Ishikawa (cell line): ENCODE measurements at regions not wholly inside any gene's neighbourhood (a gene's known extent, or its start where the extent isn't known, plus 50 kb on each side); places are given as distances from the start of the nearest gene placed in this dataset.

Experiments
- CEBPB ChIP-seq: IDR thresholded peaks from 2 replicates; pipeline ENCODE4 v1.6.1; 2012
- CREB1 ChIP-seq: IDR thresholded peaks from 2 replicates; pipeline ENCODE4 v1.6.1; 2012; ENCODE audit warnings: low read depth
- EGR1 ChIP-seq: IDR thresholded peaks from 2 replicates; pipeline ENCODE4 v1.6.1; 2012
- EP300 ChIP-seq: IDR thresholded peaks from 2 replicates; pipeline ENCODE4 v1.6.1; 2012; ENCODE audit warnings: borderline replicate concordance
- FOXM1 ChIP-seq: IDR thresholded peaks from 2 replicates; pipeline ENCODE4 v1.6.1; 2012; ENCODE audit warnings: low read depth, borderline replicate concordance
- MAX ChIP-seq: IDR thresholded peaks from 2 replicates; pipeline ENCODE4 v1.6.1; 2012
- NFIC ChIP-seq: IDR thresholded peaks from 2 replicates; pipeline ENCODE4 v1.6.1; 2012
- RAD21 ChIP-seq: IDR thresholded peaks from 2 replicates; pipeline ENCODE4 v1.6.1; 2012; ENCODE audit warnings: low read depth
- REST ChIP-seq: IDR thresholded peaks from 2 replicates; pipeline ENCODE4 v1.6.1; 2012; ENCODE audit warnings: low read depth, mild to moderate bottlenecking
- TAF1 ChIP-seq: IDR thresholded peaks from 2 replicates; pipeline ENCODE4 v1.6.1; 2012; ENCODE audit warnings: low read depth, mild to moderate bottlenecking
- TCF12 ChIP-seq: IDR thresholded peaks from 2 replicates; pipeline ENCODE4 v1.6.1; 2012; ENCODE audit warnings: low read depth
- TEAD4 ChIP-seq: IDR thresholded peaks from 2 replicates; pipeline ENCODE4 v1.6.1; 2012
- USF1 ChIP-seq: IDR thresholded peaks from 2 replicates; pipeline ENCODE4 v1.6.1; 2012
- YY1 ChIP-seq: IDR thresholded peaks from 2 replicates; pipeline ENCODE4 v1.6.1; 2012; ENCODE audit warnings: low read depth
- ZBTB7A ChIP-seq: IDR thresholded peaks from 2 replicates; pipeline ENCODE4 v1.6.1; 2012; ENCODE audit warnings: low read depth

- no peak for TF ChIP-seq CREB1
- TF ChIP-seq MAX: no peak
- TF ChIP-seq EP300: no peak
- no peak for TF ChIP-seq RAD21
- TF ChIP-seq USF1: no peak
- TF ChIP-seq ZBTB7A: no peak
- TF ChIP-seq TCF12: no peak
- TF ChIP-seq YY1: no peak
Measured at GRCh38 chr7:37504801-37505200, 56.1 kb upstream of the ELMO1 start.

- TF ChIP-seq NFIC (no peak), TAF1 (no peak), USF1 (no peak), TEAD4 (no peak), MAX (no peak), CEBPB (no peak), CREB1 (no peak), FOXM1 (no peak), YY1 (no peak), EGR1 (no peak), RAD21 (no peak)
Measured at GRCh38 chr7:37505750-37506353, 57.2 kb upstream of the ELMO1 start.

- TF ChIP-seq USF1 (no peak), RAD21 (no peak), CEBPB (no peak), EP300 (no peak), TAF1 (no peak), NFIC (no peak), CREB1 (no peak), EGR1 (no peak), MAX (no peak), REST (no peak), ZBTB7A (no peak), FOXM1 (no peak)
Measured at GRCh38 chr7:37508118-37508517, 59.5 kb upstream of the ELMO1 start.

GRCh38 chr7:37510043-37510634 is 61.5 kb upstream of the ELMO1 start:
- TF ChIP-seq YY1: no peak
- TF ChIP-seq RAD21: peak; percentile 4; the same call in 1 of the 2 replicates
- no peak for TF ChIP-seq USF1

GRCh38 chr7:37511915-37512314 is 63.3 kb upstream of the ELMO1 start:
- TF ChIP-seq TAF1: no peak
- no peak for TF ChIP-seq CEBPB
- TF ChIP-seq CREB1: no peak
- no peak for TF ChIP-seq USF1
- no peak for TF ChIP-seq EGR1
- TF ChIP-seq MAX: no peak
- TF ChIP-seq ZBTB7A: no peak
- no peak for TF ChIP-seq TCF12
- no peak for TF ChIP-seq NFIC
- TF ChIP-seq TEAD4: no peak
- no peak for TF ChIP-seq YY1
- no peak for TF ChIP-seq RAD21
- no peak for TF ChIP-seq EP300
- TF ChIP-seq FOXM1: no peak

- TF ChIP-seq EGR1 (no peak), USF1 (no peak), ZBTB7A (no peak), NFIC (no peak)
Measured at GRCh38 chr7:37514497-37514896, 65.8 kb upstream of the ELMO1 start.
